NCI-H82 treated with DMSO at 0.1 percent for 48 hours (cell line): ENCODE measurements at regions not wholly inside any gene's neighbourhood (a gene's known extent, or its start where the extent isn't known, plus 50 kb on each side); places are given as distances from the start of the nearest gene placed in this dataset.

Experiments used
- DNase-seq: peaks from one replicate; lab custom pipeline; 2025; ENCODE audit not compliant: unreplicated experiment; lab: John Stamatoyannopoulos, UW

- DNase-seq = no peak
Observed at GRCh38 chr10:105807935-105808587, 1167.0 kb downstream of the SORCS3 start.

GRCh38 chr10:105803206-105803605 is 1162.1 kb downstream of the SORCS3 start:
- DNase-seq = no peak

- no peak for DNase-seq
Observed at GRCh38 chr10:105800641-105801040, 1159.6 kb downstream of the SORCS3 start.

DNA sequence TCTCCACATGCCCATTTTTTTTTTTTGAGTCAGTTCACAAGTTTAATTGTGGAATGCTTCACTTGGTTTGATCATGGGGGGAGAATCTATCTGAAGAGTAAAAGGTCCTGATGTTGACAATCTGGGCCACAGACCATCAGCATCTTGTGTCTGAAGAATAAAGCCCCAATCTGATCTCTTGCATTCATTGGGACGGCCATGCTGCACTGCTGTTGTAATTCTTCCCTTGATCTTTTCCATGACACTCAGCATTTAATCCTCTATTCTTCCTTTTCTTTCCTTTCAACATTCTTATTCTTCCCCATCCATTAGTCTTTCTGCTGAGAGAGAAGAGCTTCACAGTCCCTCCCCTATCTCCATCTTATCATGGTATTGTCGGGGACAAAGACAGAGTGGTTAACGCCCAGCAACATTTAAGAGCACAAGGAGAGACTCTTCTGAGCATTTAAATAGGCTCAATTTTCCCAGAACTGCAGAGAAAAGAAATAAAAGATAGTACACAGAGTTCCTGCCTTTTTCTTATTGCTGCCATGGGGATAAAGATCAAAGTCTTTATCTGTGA is 1157.3 kb downstream of the SORCS3 start:
- DNase-seq = no peak

- DNase-seq = no peak
Observed at GRCh38 chr10:105797234-105797890, 1156.3 kb downstream of the SORCS3 start.

GRCh38 chr10:105793071-105793470 is 1152.0 kb downstream of the SORCS3 start:
- no peak for DNase-seq

- no peak for DNase-seq
Observed at GRCh38 chr10:105785721-105786120, 1144.6 kb downstream of the SORCS3 start.

DNA sequence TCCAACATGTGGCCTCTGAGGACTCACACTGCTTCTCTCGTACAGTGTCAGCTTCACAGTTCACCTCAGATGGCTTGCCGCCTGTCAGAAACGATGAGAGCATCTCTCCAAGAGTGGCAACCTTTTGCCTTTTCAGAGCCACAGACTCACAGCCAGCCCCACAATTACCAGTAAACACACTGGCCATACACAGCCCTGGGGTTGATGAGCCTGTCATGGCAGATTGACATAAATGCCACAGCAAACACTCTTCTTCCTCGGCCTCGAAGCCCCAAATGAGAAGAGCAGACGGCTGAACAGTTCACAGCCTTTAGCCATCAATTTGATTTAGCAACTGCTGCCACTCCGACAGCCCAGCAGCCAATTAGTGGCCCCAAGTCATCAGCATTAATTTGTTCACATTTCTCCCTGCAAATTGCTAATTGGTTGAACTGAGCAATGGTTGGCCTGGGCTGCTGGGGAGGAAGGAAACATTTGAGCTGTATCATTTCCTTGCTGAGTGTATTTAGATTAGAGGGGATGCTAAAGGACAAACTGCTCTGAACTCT is 1142.9 kb downstream of the SORCS3 start:
- DNase-seq = no peak

DNA sequence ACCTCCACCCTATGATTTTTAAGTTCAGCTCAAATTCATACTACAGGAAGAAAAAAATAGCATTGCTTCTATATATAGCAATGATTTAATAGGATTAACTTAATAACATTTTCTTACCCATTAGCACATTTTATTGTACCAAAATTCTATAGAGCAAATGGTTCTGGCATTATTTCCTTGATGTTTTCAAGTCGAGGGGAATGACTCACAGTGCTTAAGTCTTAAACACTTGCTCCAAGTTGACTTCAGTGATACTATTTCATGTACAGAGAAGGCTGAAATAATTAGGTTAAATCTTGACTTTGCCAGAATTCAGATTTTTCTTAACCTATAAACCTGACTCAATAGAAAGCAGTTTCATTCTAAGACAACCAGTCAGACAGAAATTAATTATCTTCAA is 1133.8 kb downstream of the SORCS3 start:
- DNase-seq = no peak

- DNase-seq = no peak
Observed at GRCh38 chr10:105774351-105774750, 1133.3 kb downstream of the SORCS3 start.

DNA sequence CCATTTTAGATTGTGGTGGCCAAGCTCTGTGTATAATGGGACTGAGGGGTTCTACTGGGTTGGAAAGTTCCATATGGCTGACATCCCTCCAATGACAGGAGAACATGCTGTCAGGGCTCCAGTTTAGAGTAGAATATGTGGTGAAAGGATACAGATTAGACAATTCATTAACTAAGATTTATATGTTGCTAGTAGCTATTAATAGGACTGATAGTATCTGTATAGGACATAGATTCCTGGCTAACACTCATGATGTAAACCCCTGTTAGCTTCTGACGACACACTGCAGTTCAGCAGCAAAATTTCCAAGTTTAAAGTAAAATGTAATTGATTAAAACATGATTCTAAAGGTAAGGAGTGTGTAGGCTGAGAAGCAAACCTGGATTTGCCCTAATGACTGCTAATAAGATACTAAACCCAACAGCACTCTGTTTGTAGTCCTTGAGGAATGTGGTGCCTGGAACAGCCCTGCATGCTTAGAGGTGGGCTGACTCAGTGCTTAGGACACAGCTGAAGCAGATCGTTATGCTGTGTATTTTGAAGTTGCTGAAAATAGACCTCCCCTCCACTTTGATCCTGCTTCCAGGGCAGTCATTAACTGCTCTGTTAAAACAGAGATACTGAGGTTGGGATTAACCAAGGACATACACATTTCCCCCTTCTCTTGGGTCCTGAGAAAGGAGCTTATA is 1129.6 kb downstream of the SORCS3 start:
- DNase-seq = no peak

DNA sequence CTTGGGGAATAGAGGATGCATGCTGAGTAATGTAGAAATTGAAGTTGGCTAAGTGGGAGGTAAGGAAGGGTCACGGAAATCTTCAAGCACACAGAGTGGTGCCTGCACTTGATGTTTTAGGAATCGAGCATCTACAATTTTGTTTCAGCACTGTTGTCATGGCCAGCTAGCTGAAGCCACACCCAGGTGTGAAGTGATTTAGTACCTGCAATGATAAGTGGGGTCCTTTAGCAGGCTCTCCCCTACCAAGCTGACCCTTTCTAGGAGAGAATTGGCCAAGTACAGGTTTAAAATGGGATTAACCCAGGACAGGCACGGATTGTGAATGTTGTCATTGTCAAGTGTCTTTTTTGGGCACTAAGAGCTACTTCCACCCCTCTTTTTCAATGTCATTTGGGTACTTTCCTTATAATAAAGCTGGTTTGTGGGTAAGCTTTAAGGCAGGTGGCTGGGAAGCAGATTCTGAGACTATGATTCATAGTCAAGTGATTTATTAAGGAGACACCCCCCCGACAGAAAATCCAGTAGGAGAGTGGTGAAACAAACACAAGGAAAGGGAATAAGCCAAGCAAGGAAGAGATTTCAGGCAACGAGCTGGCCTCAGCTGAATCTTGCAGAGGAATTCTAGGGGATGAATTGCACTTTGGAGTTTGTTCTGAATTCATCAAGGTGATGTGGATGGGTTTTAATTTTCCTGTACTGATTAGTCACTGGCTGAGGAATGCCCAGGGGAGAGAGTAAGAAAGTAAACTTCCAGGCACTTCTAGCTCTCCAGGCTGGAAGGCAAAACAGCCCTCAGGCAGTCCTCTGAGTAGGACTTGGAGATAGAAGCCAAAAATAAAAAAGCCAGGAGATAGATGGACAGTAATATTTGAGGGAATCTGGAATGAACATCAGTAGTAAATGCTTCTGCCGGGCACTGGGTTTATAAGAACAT is 1128.4 kb downstream of the SORCS3 start:
- no peak for DNase-seq

DNA sequence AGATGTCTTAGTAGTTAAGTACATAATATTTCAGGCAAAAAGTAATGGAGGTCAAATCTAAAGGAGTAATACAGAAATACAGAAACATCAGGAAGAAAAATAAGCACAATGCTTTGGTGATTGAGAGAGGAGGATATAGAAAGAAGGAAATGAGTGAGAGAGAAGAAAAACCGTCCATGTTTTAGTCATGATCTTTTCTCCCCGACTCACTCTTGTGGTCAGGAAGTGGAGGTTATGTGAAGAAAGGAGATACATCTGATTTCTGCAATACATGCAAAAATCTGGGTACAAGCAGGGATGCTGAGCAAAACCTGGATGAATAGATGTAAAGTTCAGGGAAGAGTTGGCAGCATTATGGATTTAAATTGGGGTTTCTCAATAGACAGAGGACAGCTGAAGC is 1122.5 kb downstream of the SORCS3 start:
- DNase-seq = no peak

GRCh38 chr10:105761576-105762260 is 1120.6 kb downstream of the SORCS3 start:
- DNase-seq = no peak

DNA sequence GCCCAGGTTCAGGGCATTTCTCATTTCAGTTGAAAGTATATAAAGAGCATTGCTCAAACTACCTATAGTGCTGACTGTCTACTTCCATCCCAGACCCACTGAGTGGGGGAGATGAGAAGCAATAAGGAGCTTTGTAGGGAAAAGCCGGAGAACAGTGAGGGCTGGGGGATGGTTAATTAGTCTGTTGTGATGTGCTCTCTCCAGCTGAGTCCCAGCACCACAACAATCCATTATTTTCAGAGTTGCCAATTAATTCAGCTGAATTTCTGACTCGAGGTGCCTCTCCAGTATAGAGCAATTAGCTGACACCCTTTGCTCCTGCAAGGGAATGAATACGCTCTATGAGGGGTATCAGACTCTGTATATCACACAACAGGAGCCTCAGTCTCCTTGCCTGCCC is 1118.6 kb downstream of the SORCS3 start:
- no peak for DNase-seq

GRCh38 chr10:105758209-105758998 is 1117.3 kb downstream of the SORCS3 start:
- DNase-seq = no peak

DNA sequence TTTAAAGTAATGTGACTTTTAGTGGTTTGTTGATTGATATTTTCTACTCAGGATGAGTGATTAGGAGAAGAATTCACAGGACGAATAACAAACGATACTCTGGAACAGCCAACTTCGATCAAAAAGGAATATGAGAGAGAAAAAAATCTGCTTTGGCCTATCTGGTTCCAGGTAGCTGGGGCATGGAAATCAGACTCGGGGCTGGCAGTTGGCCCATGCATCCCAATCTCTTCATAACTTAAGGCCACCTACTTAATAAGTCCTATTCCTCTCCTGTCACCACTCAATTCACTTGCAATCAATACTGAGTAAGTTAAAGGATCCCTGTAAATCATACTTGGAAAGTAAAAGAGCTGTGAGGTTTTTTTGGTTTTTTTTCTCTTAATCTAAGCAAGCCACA is 1116.2 kb downstream of the SORCS3 start:
- no peak for DNase-seq

DNA sequence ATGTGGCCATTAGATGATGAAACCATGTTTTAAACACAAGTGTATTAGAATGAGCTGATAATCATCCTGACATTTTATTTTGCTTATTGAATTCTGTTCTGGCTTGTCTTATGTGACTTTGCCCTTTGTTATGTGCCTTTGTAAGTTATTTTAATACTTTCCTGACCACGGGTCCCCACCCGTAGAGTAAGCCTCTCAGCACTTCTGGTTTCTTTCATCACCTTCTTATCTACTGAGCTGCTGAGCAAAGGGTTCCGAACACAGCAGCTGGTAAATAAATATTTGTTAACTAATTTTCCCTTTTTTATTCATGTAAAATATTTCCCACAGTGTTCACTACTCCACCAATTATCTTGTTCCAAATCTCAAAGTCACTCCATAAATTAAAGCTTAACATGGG is 1115.3 kb downstream of the SORCS3 start:
- DNase-seq = no peak

- no peak for DNase-seq
Observed at GRCh38 chr10:105751688-105752087, 1110.6 kb downstream of the SORCS3 start.
